A673 (cell line): ENCODE measurements at regions not wholly inside any gene's neighbourhood (a gene's known extent, or its start where the extent isn't known, plus 50 kb on each side); places are given as distances from the start of the nearest gene placed in this dataset.

Experiments
- BruUV-seq: library from RNA; stranded (reverse); fragments of 400-500 nt; replicated peaks from 2 replicates; lab custom pipeline; 2021; lab: Mats Ljungman, UMichigan
- CTCF ChIA-PET: fragments of 300-600 bp; sonication (Branson Sonifier 250); formaldehyde crosslinking; loops from one replicate; lab custom pipeline; 2022; ENCODE audit warnings: antibody characterized with exemption; lab: Charles Lee
- POLR2A ChIA-PET: fragments of 300-600 bp; sonication (Branson Sonifier 250); formaldehyde crosslinking; loops from one replicate; lab custom pipeline; 2022; ENCODE audit warnings: antibody characterized with exemption; ENCODE audit not compliant: low non-redundant PET; lab: Charles Lee
- DNase-seq: peaks from one replicate; pipeline ENCODE4 v3.0.0-alpha.2; 2015; ENCODE audit warnings: low spot score
- H3K27ac ChIP-seq: fragments of 200-600 bp; sonication (generic); 2 replicates; pipeline ENCODE4 v1.5.1; 2016; ENCODE audit warnings: mixed run types, low read depth, mild to moderate bottlenecking, mixed read lengths, antibody characterized with exemption, low read length; ENCODE audit not compliant: poor library complexity, severe bottlenecking
- H3K27me3 ChIP-seq: fragments of 200-600 bp; sonication (generic); replicated peaks from 2 replicates; pipeline ENCODE4 v1.6.1; 2017; ENCODE audit warnings: mixed run types, low read depth, mild to moderate bottlenecking, mixed read lengths, antibody characterized with exemption, low read length; ENCODE audit not compliant: insufficient read depth, poor library complexity
- H3K36me3 ChIP-seq: fragments of 200-600 bp; sonication (generic); 2 replicates; pipeline ENCODE4 v1.6.1; 2016; ENCODE audit warnings: mixed run types, mild to moderate bottlenecking, mixed read lengths, antibody characterized with exemption, low read length; ENCODE audit not compliant: insufficient read depth, poor library complexity, severe bottlenecking
- H3K4me1 ChIP-seq: fragments of 200-600 bp; sonication (generic); 2 replicates; pipeline ENCODE4 v1.6.1; 2017; ENCODE audit warnings: mixed run types, mild to moderate bottlenecking, mixed read lengths, antibody characterized with exemption, low read length; ENCODE audit not compliant: insufficient read depth, poor library complexity, severe bottlenecking
- H3K4me3 ChIP-seq: fragments of 200-600 bp; sonication (generic); 2 replicates; pipeline ENCODE4 v1.5.1; 2016; ENCODE audit warnings: low read depth, mixed run types, mild to moderate bottlenecking, mixed read lengths, low read length; ENCODE audit not compliant: poor library complexity, severe bottlenecking
- H3K9me3 ChIP-seq: fragments of 200-600 bp; sonication (generic); 2 replicates; pipeline ENCODE4 v1.6.1; 2016; ENCODE audit warnings: mixed run types, low read depth, mild to moderate bottlenecking, mixed read lengths, antibody characterized with exemption, low read length; ENCODE audit not compliant: poor library complexity, severe bottlenecking
- CTCF ChIP-seq: fragments of 300-800, 200-600 bp; sonication (generic); conservative IDR thresholded peaks from 2 replicates; pipeline ENCODE4 v1.5.1; 2017; ENCODE audit warnings: low read depth, mild to moderate bottlenecking, antibody characterized with exemption, low read length, moderate library complexity, mixed read lengths
- EZH2 ChIP-seq: fragments of 200-600 bp; sonication (generic); IDR thresholded peaks from 2 replicates; pipeline ENCODE4 v1.6.1; 2017; ENCODE audit warnings: borderline replicate concordance, low read depth, mild to moderate bottlenecking, mixed read lengths, antibody characterized with exemption, low read length; ENCODE audit not compliant: poor library complexity, severe bottlenecking
- intact Hi-C: fragments of 100-400 bp; cut with micrococcal nuclease; formaldehyde crosslinking; loops from one replicate; pipeline ENCODE4 v1.10.0; 2022; ENCODE audit not compliant: unreplicated experiment

- Histone ChIP-seq H3K27me3 (no peaks in the 10 kb centered on the region), H3K27ac (no peak overlapping the region), H3K4me3 (no peak overlapping the region), H3K36me3 (no peaks in the 10 kb centered on the region), H3K4me1 (no peaks in the 10 kb centered on the region), H3K9me3 (no peaks in the 10 kb centered on the region)
- ChIA-PET POLR2A (no interaction called here), CTCF (no interaction called here)
- DNase-seq = no peak
- intact Hi-C loops = no loop called here
- TF ChIP-seq CTCF = no peak
- no peak for TF ChIP-seq EZH2
- BruUV-seq = no TSS peak
Measured at GRCh38 chr13:34409496-34410182, 532.4 kb upstream of the NBEA start.

GRCh38 chr13:34410678-34411077, 531.4 kb upstream of the NBEA start:
- no TSS peak for BruUV-seq
- H3K27ac ChIP-seq = no peak overlapping the region
- H3K27me3 ChIP-seq = no peaks in the 10 kb centered on the region
- intact Hi-C loops = no loop called here
- no peaks in the 10 kb centered on the region for H3K36me3 ChIP-seq
- TF ChIP-seq EZH2 (no peak), CTCF (no peak)
- H3K4me3 ChIP-seq = no peak overlapping the region
- CTCF ChIA-PET = no interaction called here
- H3K4me1 ChIP-seq = no peaks in the 10 kb centered on the region
- H3K9me3 ChIP-seq = no peaks in the 10 kb centered on the region
- POLR2A ChIA-PET = no interaction called here
- DNase-seq = no peak

- ChIA-PET POLR2A (no interaction called here), CTCF (no interaction called here)
- intact Hi-C loops = no loop called here
- BruUV-seq = no TSS peak
- no peaks in the 10 kb centered on the region for H3K36me3 ChIP-seq
- H3K27ac ChIP-seq = no peak overlapping the region
- H3K27me3 ChIP-seq = no peaks in the 10 kb centered on the region
- no peak for TF ChIP-seq EZH2
- no peak for TF ChIP-seq CTCF
- no peak for DNase-seq
- no peaks in the 10 kb centered on the region for H3K9me3 ChIP-seq
- no peaks in the 10 kb centered on the region for H3K4me1 ChIP-seq
- H3K4me3 ChIP-seq = no peak overlapping the region
Measured at GRCh38 chr13:34411177-34411576, 530.9 kb upstream of the NBEA start.
